WTC11 (cell line): ENCODE measurements at regions not wholly inside any gene's neighbourhood (a gene's known extent, or its start where the extent isn't known, plus 50 kb on each side); places are given as distances from the start of the nearest gene placed in this dataset.

ENCODE experiments used
- ATAC-seq: fragments of 200-7000 bp; cut with Tn5 transposase; 2 replicates; pipeline ENCODE4 v1.10.0; 2021; ENCODE audit warnings: mild to moderate bottlenecking, moderate library complexity
- CTCF ChIA-PET: fragments of 300-600 bp; sonication (Branson Sonifier 250); formaldehyde crosslinking; loops from one replicate; lab custom pipeline; 2021; ENCODE audit warnings: antibody characterized with exemption; lab: Charles Lee
- POLR2A ChIA-PET: fragments of 350-600 bp; sonication (Branson Sonifier 250); formaldehyde crosslinking; loops from one replicate; lab custom pipeline; 2021; ENCODE audit warnings: antibody characterized with exemption; lab: Charles Lee
- DNase-seq: peaks from one replicate; pipeline ENCODE4 v3.0.0; 2021; ENCODE audit warnings: low spot score
- H3K27ac Mint-ChIP-seq: 2 replicates; pipeline ENCODE4 v1.8.0; 2021; ENCODE audit warnings: mixed read lengths
- H3K27me3 Mint-ChIP-seq: 2 replicates; pipeline ENCODE4 v1.8.0; 2021; ENCODE audit warnings: low read depth, mild to moderate bottlenecking, moderate library complexity, mixed read lengths
- H3K36me3 Mint-ChIP-seq: 2 replicates; pipeline ENCODE4 v1.8.0; 2021; ENCODE audit warnings: mixed read lengths
- H3K4me1 Mint-ChIP-seq: 2 replicates; pipeline ENCODE4 v1.8.0; 2022; ENCODE audit warnings: mixed read lengths
- H3K4me3 Mint-ChIP-seq: 2 replicates; pipeline ENCODE4 v1.8.0; 2021; ENCODE audit warnings: mild to moderate bottlenecking, moderate library complexity, mixed read lengths
- H3K9me3 Mint-ChIP-seq: 2 replicates; pipeline ENCODE4 v1.8.0; 2021; ENCODE audit warnings: mixed read lengths
- AR ChIP-seq: fragments of 250-450 bp; sonication (Bioruptor Pico); IDR thresholded peaks from 2 replicates; pipeline ENCODE4 v1.9.0; 2021; ENCODE audit warnings: mild to moderate bottlenecking
- CREM ChIP-seq: sonication (generic); formaldehyde crosslinking; IDR thresholded peaks from 2 replicates; pipeline ENCODE4 v1.8.1; 2022; ENCODE audit warnings: mild to moderate bottlenecking, missing genetic modification reagents, moderate library complexity
- E2F5 ChIP-seq: sonication (generic); formaldehyde crosslinking; IDR thresholded peaks from 2 replicates; pipeline ENCODE4 v1.8.1; 2022; ENCODE audit warnings: mild to moderate bottlenecking, moderate library complexity, missing genetic modification reagents
- ELF4 ChIP-seq: sonication (generic); formaldehyde crosslinking; IDR thresholded peaks from 2 replicates; pipeline ENCODE4 v1.8.1; 2022; ENCODE audit warnings: low read depth, mild to moderate bottlenecking, moderate library complexity, missing genetic modification reagents
- EMX1 ChIP-seq: fragments of 250-450 bp; sonication (Bioruptor Pico); IDR thresholded peaks from 2 replicates; pipeline ENCODE4 v1.8.0; 2021; ENCODE audit warnings: mild to moderate bottlenecking
- ESRRA ChIP-seq: sonication (generic); formaldehyde crosslinking; IDR thresholded peaks from 2 replicates; pipeline ENCODE4 v1.8.1; 2022; ENCODE audit warnings: mild to moderate bottlenecking, missing genetic modification reagents, borderline replicate concordance
- FOXJ3 ChIP-seq: sonication (generic); formaldehyde crosslinking; IDR thresholded peaks from 2 replicates; pipeline ENCODE4 v1.9.0; 2021; ENCODE audit warnings: missing genetic modification reagents, mild to moderate bottlenecking, borderline replicate concordance
- GABPB1 ChIP-seq: sonication (generic); formaldehyde crosslinking; IDR thresholded peaks from 2 replicates; pipeline ENCODE4 v1.8.1; 2023; ENCODE audit warnings: mild to moderate bottlenecking, missing genetic modification reagents
- IRF2 ChIP-seq: sonication (generic); formaldehyde crosslinking; IDR thresholded peaks from 2 replicates; pipeline ENCODE4 v1.8.0; 2022; ENCODE audit warnings: low read depth, missing genetic modification reagents, borderline replicate concordance
- KAT7 ChIP-seq: sonication (generic); formaldehyde crosslinking; IDR thresholded peaks from 2 replicates; pipeline ENCODE4 v1.8.1; 2023; ENCODE audit warnings: missing genetic modification reagents, mild to moderate bottlenecking, borderline replicate concordance
- MAX ChIP-seq: sonication (generic); formaldehyde crosslinking; IDR thresholded peaks from 2 replicates; pipeline ENCODE4 v1.8.0; 2022; ENCODE audit warnings: mild to moderate bottlenecking, missing genetic modification reagents
- MXD4 ChIP-seq: fragments of 250-450 bp; sonication (Bioruptor Pico); IDR thresholded peaks from 2 replicates; pipeline ENCODE4 v1.8.0; 2021; ENCODE audit warnings: mild to moderate bottlenecking, moderate library complexity, borderline replicate concordance
- MYBL2 ChIP-seq: sonication (generic); formaldehyde crosslinking; IDR thresholded peaks from 2 replicates; pipeline ENCODE4 v1.8.1; 2023; ENCODE audit warnings: mild to moderate bottlenecking, moderate library complexity, missing genetic modification reagents
- NR1H2 ChIP-seq: sonication (generic); formaldehyde crosslinking; IDR thresholded peaks from 2 replicates; pipeline ENCODE4 v1.9.0; 2021; ENCODE audit warnings: mild to moderate bottlenecking, moderate library complexity, missing genetic modification reagents
- NR3C1 ChIP-seq: sonication (generic); formaldehyde crosslinking; conservative IDR thresholded peaks from 2 replicates; pipeline ENCODE4 v1.8.1; 2023; ENCODE audit warnings: low read depth, mild to moderate bottlenecking, missing genetic modification reagents
- OVOL2 ChIP-seq: fragments of 250-450 bp; sonication (Bioruptor Pico); IDR thresholded peaks from 2 replicates; pipeline ENCODE4 v1.9.0; 2021; ENCODE audit warnings: mild to moderate bottlenecking, borderline replicate concordance
- SMAD4 ChIP-seq: sonication (generic); formaldehyde crosslinking; IDR thresholded peaks from 2 replicates; pipeline ENCODE4 v1.8.0; 2022; ENCODE audit warnings: mild to moderate bottlenecking, missing genetic modification reagents
- TEAD1 ChIP-seq: sonication (generic); formaldehyde crosslinking; IDR thresholded peaks from 2 replicates; pipeline ENCODE4 v1.8.0; 2022; ENCODE audit warnings: mild to moderate bottlenecking, missing genetic modification reagents
- USF2 ChIP-seq: sonication (generic); formaldehyde crosslinking; IDR thresholded peaks from 2 replicates; pipeline ENCODE4 v1.8.1; 2023; ENCODE audit warnings: mild to moderate bottlenecking, missing genetic modification reagents, moderate library complexity
- ZNF138 ChIP-seq: sonication (generic); formaldehyde crosslinking; conservative IDR thresholded peaks from 2 replicates; pipeline ENCODE4 v1.8.1; 2022; ENCODE audit warnings: mild to moderate bottlenecking, moderate library complexity, missing genetic modification reagents
- ZNF263 ChIP-seq: sonication (generic); formaldehyde crosslinking; IDR thresholded peaks from 2 replicates; pipeline ENCODE4 v1.8.1; 2022; ENCODE audit warnings: low read depth, mild to moderate bottlenecking, moderate library complexity, missing genetic modification reagents
- ZNF281 ChIP-seq: sonication (generic); formaldehyde crosslinking; IDR thresholded peaks from 2 replicates; pipeline ENCODE4 v1.8.0; 2023; ENCODE audit warnings: mild to moderate bottlenecking, missing genetic modification reagents
- ZNF671 ChIP-seq: fragments of 250-450 bp; sonication (Bioruptor Pico); IDR thresholded peaks from 2 replicates; pipeline ENCODE4 v1.8.0; 2021; ENCODE audit warnings: mild to moderate bottlenecking

- H3K27ac Mint-ChIP-seq = no peak overlapping the region
- no peak for DNase-seq
- TF ChIP-seq TEAD1 (CRISPR knock-in tag) (no peak), E2F5 (no peak), ESRRA (no peak), KAT7 (CRISPR knock-in tag) (no peak), CREM (CRISPR knock-in tag) (no peak), ELF4 (CRISPR knock-in tag) (no peak), EMX1 (no peak), NR1H2 (CRISPR knock-in tag) (no peak), GABPB1 (CRISPR knock-in tag) (no peak)
- peaks cover 9% of the 10 kb centered on the region for H3K4me1 Mint-ChIP-seq
- H3K27me3 Mint-ChIP-seq = 0 out of 2 replicates have a peak, but pooled peaks cover 4% of the 10 kb centered on the region
- H3K4me3 Mint-ChIP-seq = no peak overlapping the region
- peak; percentile 50; the same call in 1 of the 2 replicates for ATAC-seq
- no peaks in the 10 kb centered on the region for H3K36me3 Mint-ChIP-seq
- POLR2A ChIA-PET = no interaction called here
- CTCF ChIA-PET = interaction anchor here (1.0 to 2.5 kb wide), 3 partner anchors 8 to 23 kb away, joined by 4 to 9 read pairs (median 5); no protein-coding TSS in a partner anchor
- no peaks in the 10 kb centered on the region for H3K9me3 Mint-ChIP-seq
These were observed 212.8 kb upstream of the CDH8 start for GRCh38 chr16:62249069-62249468.

GRCh38 chr16:62240722-62241121, 204.5 kb upstream of the CDH8 start:
- DNase-seq (no peak), ATAC-seq (peak; percentile 58)
- H3K4me3 Mint-ChIP-seq = no peak overlapping the region
- ChIA-PET POLR2A (no interaction called here), CTCF (interaction anchor here (1.2 to 2.1 kb wide), 2 partner anchors 8 to 15 kb away, joined by 4 to 8 read pairs; no protein-coding TSS in a partner anchor)
- no peaks in the 10 kb centered on the region for H3K36me3 Mint-ChIP-seq
- peaks cover 30% of the 10 kb centered on the region for H3K4me1 Mint-ChIP-seq
- TF ChIP-seq ESRRA (no peak), MAX (CRISPR knock-in tag) (no peak), ZNF281 (no peak), ZNF671 (CRISPR knock-in tag) (no peak), GABPB1 (CRISPR knock-in tag) (no peak), ZNF138 (no peak), FOXJ3 (CRISPR knock-in tag) (no peak), IRF2 (CRISPR knock-in tag) (no peak), NR3C1 (no peak), SMAD4 (CRISPR knock-in tag) (no peak), MYBL2 (CRISPR knock-in tag) (no peak), OVOL2 (CRISPR knock-in tag) (no peak), AR (CRISPR knock-in tag) (no peak), USF2 (CRISPR knock-in tag) (no peak), ZNF263 (CRISPR knock-in tag) (no peak), MXD4 (CRISPR knock-in tag) (no peak)
- 0 out of 2 replicates have a peak, but pooled peaks cover 4% of the 10 kb centered on the region for H3K9me3 Mint-ChIP-seq
- peak overlapping the region; percentile 13 for H3K27ac Mint-ChIP-seq
- no peaks in the 10 kb centered on the region for H3K27me3 Mint-ChIP-seq
